Hematopoietic multipotent progenitor cell treated with erythropoietin and hydrocortisone succinate and interleukin-3 and kit ligand, for 6 days (in vitro differentiated cells): ENCODE measurements at regions not wholly inside any gene's neighbourhood (a gene's known extent, or its start where the extent isn't known, plus 50 kb on each side); places are given as distances from the start of the nearest gene placed in this dataset.
A peak's percentile ranks its signal among the peaks of the same experiment; 100 is the strongest.
"Not testable (repeated sequence)": the region's sequence is repeated elsewhere in the genome, so short reads cannot be mapped to it uniquely, and the experiment has no call there.

ENCODE experiments used
- DNase-seq: peaks from one replicate; pipeline ENCODE4 v3.0.0-alpha.2; 2015

GRCh38 chr4:122973465-122973864 lies 51.1 kb upstream of the NUDT6 start:
- DNase-seq, result no peak

GRCh38 chr4:122976111-122976510 lies 53.7 kb upstream of the NUDT6 start:
- DNase-seq, result no peak

- no peak for DNase-seq
These were observed 54.7 kb upstream of the NUDT6 start for GRCh38 chr4:122977103-122977502.

GRCh38 chr4:122978109-122978508 lies 55.7 kb upstream of the NUDT6 start:
- DNase-seq, result no peak

GRCh38 chr4:122978789-122979188 lies 56.4 kb upstream of the NUDT6 start:
- DNase-seq, result no peak

DNA sequence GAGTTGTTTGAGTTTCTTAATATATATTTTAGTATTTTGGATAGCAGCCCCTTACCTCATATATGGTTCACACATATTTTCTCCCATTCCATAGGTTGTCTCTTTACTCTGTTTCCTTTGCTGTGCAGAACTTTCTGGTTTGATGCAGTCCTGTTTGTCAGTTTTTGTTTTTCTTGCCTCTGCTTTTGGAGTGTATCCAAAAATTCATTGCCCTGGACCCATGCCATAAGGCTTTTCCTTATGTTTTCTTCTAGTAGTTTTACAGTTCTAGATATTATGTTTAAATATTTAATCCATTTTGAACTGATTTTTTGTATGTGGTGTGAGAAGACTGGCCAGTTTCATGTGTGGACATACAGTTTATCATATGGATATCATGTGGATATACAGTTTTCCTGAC lies 58.5 kb upstream of the NUDT6 start:
- DNase-seq, result no peak

GRCh38 chr4:122988696-122989095 lies 66.3 kb upstream of the NUDT6 start:
- no peak for DNase-seq

- DNase-seq, result no peak
These were observed 68.5 kb upstream of the NUDT6 start for GRCh38 chr4:122990891-122991290.

DNA sequence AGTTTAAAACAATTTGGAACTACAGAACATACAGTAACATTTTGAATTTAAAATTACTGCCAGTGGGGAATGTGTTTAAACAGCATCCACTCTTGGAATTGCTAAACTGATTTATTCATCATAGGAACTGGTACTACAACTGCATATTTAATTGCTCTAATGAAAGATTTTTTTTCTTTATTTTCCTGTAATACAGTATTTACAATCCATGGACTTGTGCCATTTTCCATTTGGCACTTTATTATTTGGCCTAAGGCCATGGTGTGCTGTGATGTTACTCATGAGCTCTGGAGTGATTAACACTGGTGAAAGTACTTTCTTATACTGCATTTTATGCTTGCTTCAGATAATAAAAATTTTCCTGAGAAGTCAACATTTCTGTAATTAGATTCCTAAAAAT lies 69.7 kb upstream of the NUDT6 start:
- no peak for DNase-seq

GRCh38 chr4:122992641-122993040 lies 70.2 kb upstream of the NUDT6 start:
- no peak for DNase-seq

DNA sequence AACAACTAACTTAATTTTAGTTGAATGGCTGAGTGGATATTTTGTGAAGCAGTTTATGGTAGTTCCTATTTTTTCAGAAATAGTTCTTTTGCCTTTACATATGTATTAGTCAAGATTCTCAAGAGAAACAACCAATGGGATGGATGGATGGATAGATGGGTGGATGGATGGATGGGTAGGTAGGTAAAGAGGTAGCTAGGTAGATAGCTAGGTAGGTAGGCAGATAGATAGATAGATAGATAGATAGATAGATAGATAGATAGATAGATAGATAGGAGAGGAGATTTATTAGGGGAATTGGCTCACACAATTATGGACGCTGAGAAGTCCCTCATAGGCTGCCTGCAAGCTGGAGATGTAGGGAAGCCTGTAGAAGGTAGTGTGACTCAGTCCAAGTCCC lies 74.0 kb upstream of the NUDT6 start:
- no peak for DNase-seq

- DNase-seq, result peak; percentile 32
These were observed 75.2 kb upstream of the NUDT6 start for GRCh38 chr4:122997463-122998101.

DNA sequence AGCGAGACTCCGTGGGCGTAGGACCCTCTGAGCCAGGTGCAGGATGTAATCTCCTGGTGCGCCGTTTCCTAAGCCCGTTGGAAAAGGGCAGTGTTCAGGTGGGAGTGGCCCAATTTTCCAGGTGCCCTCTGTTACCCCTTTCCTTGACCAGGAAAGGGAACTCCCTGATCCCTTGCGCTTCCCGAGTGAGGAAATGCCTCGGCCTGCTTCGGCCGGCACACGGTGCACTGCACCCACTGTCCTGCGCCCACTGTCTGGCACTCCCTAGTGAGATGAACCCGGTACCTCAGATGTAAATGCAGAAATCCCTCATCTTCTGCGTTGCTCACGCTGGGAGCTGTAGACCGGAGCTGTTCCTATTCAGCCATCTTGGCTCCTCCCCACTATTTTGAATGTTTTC lies 81.7 kb upstream of the NUDT6 start:
- not testable (repeated sequence) for DNase-seq

DNA sequence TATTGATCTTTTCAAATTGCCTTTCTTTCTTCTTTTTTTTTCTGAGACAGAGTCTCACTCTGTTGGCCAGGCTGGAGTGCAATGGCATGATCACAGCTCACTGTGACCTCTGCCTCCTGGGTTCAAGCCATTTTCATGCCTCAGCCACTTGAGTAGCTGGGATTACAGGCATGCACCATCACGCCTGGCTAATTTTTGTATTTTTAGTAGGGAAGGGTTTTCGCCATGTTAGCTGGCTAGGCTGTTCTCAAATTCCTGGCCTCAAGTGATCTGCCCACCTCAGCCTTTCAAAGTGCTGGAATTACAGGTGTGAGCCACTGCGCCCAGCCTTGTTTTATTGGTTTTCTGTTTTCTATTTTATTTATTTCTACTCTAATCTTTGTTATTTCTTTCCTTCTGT lies 82.7 kb upstream of the NUDT6 start:
- DNase-seq, result not testable (repeated sequence)

- no peak for DNase-seq
These were observed 85.3 kb upstream of the NUDT6 start for GRCh38 chr4:123007679-123008078.

DNA sequence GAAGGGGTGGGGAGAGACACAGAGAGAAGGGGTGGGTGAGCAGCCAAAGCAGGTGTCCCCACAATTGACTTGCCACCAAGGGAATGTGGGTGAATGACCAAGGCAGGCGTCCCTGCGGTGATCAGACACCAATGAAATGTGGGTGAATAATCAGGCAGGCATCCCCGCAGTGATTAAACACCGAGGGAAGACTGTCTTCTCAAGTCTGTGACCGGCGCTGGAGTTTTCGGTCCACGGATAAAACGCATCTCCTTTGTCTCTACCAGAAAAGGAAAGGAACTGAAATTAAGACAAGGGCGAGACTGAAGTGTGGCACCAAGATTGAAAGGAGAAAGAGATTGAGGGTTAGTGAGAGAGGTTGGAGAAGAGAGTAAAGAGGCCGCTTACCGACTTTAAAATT lies 90.0 kb upstream of the NUDT6 start:
- not testable (repeated sequence) for DNase-seq

- no peak for DNase-seq
These were observed 91.6 kb upstream of the NUDT6 start for GRCh38 chr4:123014038-123014437.

GRCh38 chr4:123017078-123017477 lies 94.7 kb upstream of the NUDT6 start:
- no peak for DNase-seq

GRCh38 chr4:123017636-123018395 lies 95.4 kb upstream of the NUDT6 start:
- no peak for DNase-seq

DNA sequence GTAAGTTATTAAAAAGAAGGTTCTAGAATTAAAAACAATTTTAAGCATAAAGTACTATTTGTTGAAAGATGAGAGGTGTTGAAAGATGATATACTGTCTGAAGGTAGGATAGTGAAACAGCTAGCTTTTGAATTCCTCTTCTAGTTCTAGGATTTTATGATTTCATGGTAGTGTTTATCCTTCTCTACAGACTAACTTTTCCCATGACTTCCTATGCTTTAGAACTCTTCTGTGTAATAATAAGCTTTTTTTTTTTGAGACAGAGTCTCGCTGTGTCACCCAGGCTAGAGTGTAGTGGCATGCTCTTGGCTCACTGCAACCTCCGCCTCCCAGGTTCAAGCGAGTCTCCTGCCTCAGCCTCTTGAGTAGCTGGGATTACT lies 96.0 kb upstream of the NUDT6 start:
- DNase-seq, result no peak

DNA sequence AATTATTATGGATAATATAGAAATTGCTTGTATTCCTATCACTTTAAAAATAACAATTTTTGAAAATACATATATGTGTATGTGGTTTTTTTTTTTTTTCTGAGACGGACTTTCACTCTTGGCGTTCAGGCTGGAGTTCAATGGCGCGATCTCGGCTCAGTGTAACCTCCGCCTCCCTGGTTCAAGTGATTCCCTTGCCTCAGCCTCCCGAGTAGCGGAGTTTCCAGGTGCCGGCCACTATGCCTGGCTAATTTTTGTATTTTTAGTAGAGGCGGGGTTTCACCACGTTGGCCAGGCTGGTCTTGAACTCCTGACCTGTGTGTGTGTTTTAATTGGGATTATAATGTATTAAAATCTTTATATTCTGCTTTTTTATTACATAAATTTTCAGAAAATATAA lies 97.9 kb upstream of the NUDT6 start:
- no peak for DNase-seq

DNA sequence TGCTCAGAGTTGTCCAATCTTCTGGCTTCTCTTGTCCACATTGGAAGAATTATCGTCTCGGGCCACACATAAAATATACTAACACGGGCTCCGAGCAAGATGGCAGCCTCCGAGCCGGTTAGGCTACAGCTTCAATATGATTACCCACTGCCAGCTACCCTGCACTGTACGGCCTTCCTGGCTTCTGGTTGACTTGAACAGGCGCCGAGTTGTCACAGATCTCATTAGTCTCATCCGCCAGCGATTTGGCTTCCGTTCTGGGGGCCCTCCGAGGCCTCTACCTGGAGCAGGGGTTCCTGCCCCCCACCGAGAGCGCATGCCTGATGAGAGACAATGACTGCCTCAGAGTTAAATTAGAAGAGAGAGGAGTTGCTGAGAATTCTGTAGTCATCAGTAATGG lies 101.2 kb upstream of the NUDT6 start:
- no peak for DNase-seq

- DNase-seq, result no peak
These were observed 102.3 kb upstream of the NUDT6 start for GRCh38 chr4:123024710-123025109.

GRCh38 chr4:123025398-123025797 lies 103.0 kb upstream of the NUDT6 start:
- no peak for DNase-seq

DNA sequence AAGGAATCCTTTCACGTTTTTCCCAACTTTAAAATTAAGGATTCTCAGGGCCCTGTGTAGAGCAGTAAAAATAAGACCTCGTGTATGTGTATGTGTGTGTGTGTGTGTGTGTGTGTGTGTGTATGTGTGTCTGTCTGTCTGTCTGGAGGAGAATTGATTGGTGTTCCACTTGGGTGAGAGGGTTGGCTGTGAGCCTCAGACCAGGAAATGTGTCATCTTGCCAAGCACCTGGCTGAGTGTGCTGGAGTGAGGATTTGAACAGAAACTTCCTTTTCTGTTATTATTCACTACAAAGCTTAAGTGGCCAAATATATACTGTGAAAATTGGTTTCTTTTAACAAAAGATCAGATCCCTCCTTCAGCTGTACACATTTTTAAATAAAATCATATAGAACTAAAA lies 103.6 kb upstream of the NUDT6 start:
- DNase-seq, result not testable (repeated sequence)
